Prostate gland (tissue), 2 donors: ENCODE measurements at regions not wholly inside any gene's neighbourhood (a gene's known extent, or its start where the extent isn't known, plus 50 kb on each side); places are given as distances from the start of the nearest gene placed in this dataset.

ENCODE experiments used
- DNase-seq: peaks from one replicate; pipeline ENCODE4 v3.0.0-alpha.2; 2019; ENCODE audit warnings: low spot score
- H3K27ac ChIP-seq, 2 donors: fragments of 200-600 bp; sonication (generic); 2 replicates each; pipeline ENCODE4 v1.5.1; 2017 to 2019
- H3K27me3 ChIP-seq: fragments of 200-600 bp; sonication (generic); replicated peaks from 2 replicates; pipeline ENCODE4 v1.5.1; 2019; ENCODE audit not compliant: insufficient read depth
- H3K36me3 ChIP-seq, 2 donors: fragments of 200-600 bp; sonication (generic); 1 replicate in 1 of 2; 2 replicates in 1 of 2; pipeline versions ENCODE4 v1.5.1 to v1.8.1; 2017 to 2019
- H3K4me1 ChIP-seq: fragments of 200-600 bp; sonication (generic); replicated peaks from 2 replicates; pipeline ENCODE4 v1.5.1; 2019
- H3K4me3 ChIP-seq, 2 donors: fragments of 200-600 bp; sonication (generic); 2 replicates each; pipeline ENCODE4 v1.5.1; 2017 to 2019
- H3K9me3 ChIP-seq: fragments of 200-600 bp; sonication (generic); 2 replicates; pipeline ENCODE4 v1.5.1; 2017
- CTCF ChIP-seq, 4 experiments: fragments of 200-600 bp in 2 of 4; fragments of 450-650 bp in 2 of 4; sonication (generic) in 2 of 4; IDR thresholded peaks; 1 replicate in 3 of 4; 2 replicates in 1 of 4; pipeline ENCODE4 v1.5.1; 2016 to 2019; ENCODE audit warnings: antibody characterized with exemption in 4 of 4, mild to moderate bottlenecking in 2 of 4, moderate library complexity in 2 of 4
- POLR2A ChIP-seq: fragments of 450-650 bp; IDR thresholded peaks from one replicate; pipeline ENCODE4 v1.6.1; 2016; ENCODE audit warnings: antibody characterized with exemption, mild to moderate bottlenecking
- POLR2AphosphoS5 ChIP-seq: sonication (generic); formaldehyde crosslinking; IDR thresholded peaks from one replicate; pipeline ENCODE4 v1.6.1; 2017; ENCODE audit warnings: antibody characterized with exemption
- WGBS: methylation state at CpG from one replicate; pipeline ENCODE4 v1.1.5; 2018; 5-methylcytosine and 5-hydroxymethylcytosine counted together
- intact Hi-C: fragments of 100-400 bp; cut with DNase I; formaldehyde crosslinking; loops from one replicate; pipeline ENCODE4 v1.14.2; 2022

GRCh38 chr3:147130461-147130860, 275.9 kb downstream of the ZIC4 start:
- Histone ChIP-seq H3K4me3 (no peak overlapping the region), H3K4me1 (no peaks in the 10 kb centered on the region), H3K27me3 (no peaks in the 10 kb centered on the region), H3K36me3 (no peaks in the 10 kb centered on the region), H3K9me3 (no peaks in the 10 kb centered on the region), H3K27ac (no peak overlapping the region)
- TF ChIP-seq POLR2A (no peak), POLR2AphosphoS5 (no peak), CTCF (IDR thresholded peaks at IDR 0.05) (no peak)
- WGBS: 56% methylated on average over 2 of the region's 2 CpGs
- intact Hi-C loops: no loop called here
- no peak for DNase-seq

GRCh38 chr3:147129665-147130064, 276.7 kb downstream of the ZIC4 start:
- Histone ChIP-seq H3K36me3 (no peaks in the 10 kb centered on the region), H3K27ac (no peak overlapping the region), H3K4me3 (no peak overlapping the region), H3K27me3 (no peaks in the 10 kb centered on the region), H3K4me1 (no peaks in the 10 kb centered on the region), H3K9me3 (no peaks in the 10 kb centered on the region)
- WGBS: 86% methylated on average over 8 of the region's 8 CpGs
- intact Hi-C loops: no loop called here
- DNase-seq: no peak
- no peak for TF ChIP-seq POLR2A
- no peak for TF ChIP-seq CTCF (IDR thresholded peaks at IDR 0.05)
- TF ChIP-seq POLR2AphosphoS5: no peak

GRCh38 chr3:147122350-147122749, 284.0 kb downstream of the ZIC4 start:
- Histone ChIP-seq H3K9me3 (no peaks in the 10 kb centered on the region), H3K4me1 (no peaks in the 10 kb centered on the region), H3K27me3 (no peaks in the 10 kb centered on the region), H3K36me3 (no peaks in the 10 kb centered on the region), H3K27ac (no peak overlapping the region), H3K4me3 (no peak overlapping the region)
- WGBS: 96% methylated on average over 1 of the region's 1 CpG
- intact Hi-C loops: no loop called here
- no peak for DNase-seq
- TF ChIP-seq POLR2A (no peak), POLR2AphosphoS5 (no peak), CTCF (IDR thresholded peaks at IDR 0.05) (no peak)

- Histone ChIP-seq H3K4me1 (no peaks in the 10 kb centered on the region), H3K27ac (no peak overlapping the region), H3K27me3 (no peaks in the 10 kb centered on the region), H3K36me3 (no peaks in the 10 kb centered on the region), H3K4me3 (no peak overlapping the region), H3K9me3 (no peaks in the 10 kb centered on the region)
- intact Hi-C loops: no loop called here
- no peak for DNase-seq
- WGBS: 19% methylated on average over 4 of the region's 4 CpGs
- peak in 2 of 4 experiments; percentile 11 to 16 for TF ChIP-seq CTCF (IDR thresholded peaks at IDR 0.05)
- no peak for TF ChIP-seq POLR2AphosphoS5
- TF ChIP-seq POLR2A: no peak
Measured at GRCh38 chr3:147119989-147120388, 286.4 kb downstream of the ZIC4 start.

GRCh38 chr3:147119346-147119745, 287.0 kb downstream of the ZIC4 start:
- Histone ChIP-seq H3K4me1 (no peaks in the 10 kb centered on the region), H3K27me3 (no peaks in the 10 kb centered on the region), H3K9me3 (no peaks in the 10 kb centered on the region), H3K4me3 (no peak overlapping the region), H3K36me3 (no peaks in the 10 kb centered on the region), H3K27ac (no peak overlapping the region)
- intact Hi-C loops: no loop called here
- no peak for TF ChIP-seq POLR2AphosphoS5
- TF ChIP-seq CTCF (IDR thresholded peaks at IDR 0.05): no peak
- TF ChIP-seq POLR2A: no peak
- 75% methylated on average over 3 of the region's 3 CpGs for WGBS
- DNase-seq: no peak
